Naive thymus-derived CD8-positive, alpha-beta T cell (primary cell): ENCODE measurements at regions not wholly inside any gene's neighbourhood (a gene's known extent, or its start where the extent isn't known, plus 50 kb on each side); places are given as distances from the start of the nearest gene placed in this dataset.

Source experiments
- ATAC-seq, 2 donors: fragments of 150-1000 bp; cut with Tn5 transposase in 1 of 2; sonication (Bioruptor Pico), chemical (Tn5 transposase) in 1 of 2; 1 replicate in 1 of 2; 2 replicates in 1 of 2; pipeline ENCODE4 v1.10.0; 2021; ENCODE audit warnings: mild to moderate bottlenecking in 2 of 2, moderate library complexity in 2 of 2
- POLR2A ChIA-PET: fragments of 350-600 bp; sonication (Branson Sonifier 250); formaldehyde crosslinking; loops from one replicate; lab custom pipeline; 2021; ENCODE audit warnings: antibody characterized with exemption; lab: Charles Lee
- DNase-seq, 10 donors: peaks; one replicate each; pipeline versions ENCODE4 v3.0.0 to v3.0.0-alpha.2; 2020 to 2022
- H3K27ac Mint-ChIP-seq, 10 donors: one replicate each; pipeline ENCODE4 v1.8.0; 2020 to 2022; ENCODE audit warnings: mild to moderate bottlenecking in 10 of 10, mixed read lengths in 10 of 10, moderate library complexity in 4 of 10, inconsistent platforms in 1 of 10
- H3K27me3 Mint-ChIP-seq, 5 donors: one replicate each; pipeline ENCODE4 v1.8.0; 2021 to 2022; ENCODE audit warnings: mixed read lengths in 5 of 5
- H3K36me3 Mint-ChIP-seq, 3 donors: one replicate each; pipeline ENCODE4 v1.8.0; 2020 to 2022; ENCODE audit warnings: mixed read lengths in 3 of 3, mild to moderate bottlenecking in 2 of 3, inconsistent platforms in 1 of 3
- H3K4me1 Mint-ChIP-seq, 4 donors: one replicate each; pipeline ENCODE4 v1.8.0; 2021 to 2022; ENCODE audit warnings: mixed read lengths in 4 of 4
- H3K4me3 Mint-ChIP-seq, 10 donors: one replicate each; pipeline ENCODE4 v1.8.0; 2020 to 2022; ENCODE audit warnings: mild to moderate bottlenecking in 10 of 10, mixed read lengths in 10 of 10, moderate library complexity in 6 of 10, inconsistent platforms in 1 of 10
- H3K9me3 Mint-ChIP-seq, 9 donors: one replicate each; pipeline ENCODE4 v1.8.0; 2020 to 2022; ENCODE audit warnings: mixed read lengths in 9 of 9, mild to moderate bottlenecking in 3 of 9, inconsistent platforms in 1 of 9, moderate library complexity in 1 of 9

- no peak overlapping the region for H3K27ac Mint-ChIP-seq
- POLR2A ChIA-PET = no interaction called here
- peaks cover 0 to 3% (median 0%) of the 10 kb centered on the region in 9 donors for H3K9me3 Mint-ChIP-seq
- H3K4me3 Mint-ChIP-seq = no peak overlapping the region
- ATAC-seq (no peak), DNase-seq (no peak)
- H3K36me3 Mint-ChIP-seq = no peaks in the 10 kb centered on the region
- H3K27me3 Mint-ChIP-seq = peaks cover 0 to 10% (median 4%) of the 10 kb centered on the region in 5 donors
- peaks cover 0 to 1% (median 0%) of the 10 kb centered on the region in 4 donors for H3K4me1 Mint-ChIP-seq
These were observed 182.5 kb downstream of the GAS1 start for GRCh38 chr9:86764671-86765343.

GRCh38 chr9:86764221-86764624 lies 183.1 kb downstream of the GAS1 start:
- no peaks in the 10 kb centered on the region for H3K36me3 Mint-ChIP-seq
- H3K4me3 Mint-ChIP-seq = no peak overlapping the region
- POLR2A ChIA-PET = no interaction called here

GRCh38 chr9:86763791-86764190 lies 183.5 kb downstream of the GAS1 start:
- ATAC-seq (no peak), DNase-seq (no peak)
- peaks cover 0 to 10% (median 2%) of the 10 kb centered on the region in 5 donors for H3K27me3 Mint-ChIP-seq
- no peak overlapping the region for H3K27ac Mint-ChIP-seq
- no peaks in the 10 kb centered on the region for H3K36me3 Mint-ChIP-seq
- peaks cover 0 to 1% (median 0%) of the 10 kb centered on the region in 4 donors for H3K4me1 Mint-ChIP-seq
- peaks cover 0 to 6% (median 0%) of the 10 kb centered on the region in 9 donors for H3K9me3 Mint-ChIP-seq
- POLR2A ChIA-PET = no interaction called here
- H3K4me3 Mint-ChIP-seq = no peak overlapping the region

More at GRCh38 chr9:86764221-86764624, 183.1 kb downstream of the GAS1 start:
- peaks cover 0 to 1% (median 0%) of the 10 kb centered on the region in 4 donors for H3K4me1 Mint-ChIP-seq
- DNase-seq (no peak), ATAC-seq (no peak)
- H3K27ac Mint-ChIP-seq = no peak overlapping the region
- peaks cover 0 to 10% (median 3%) of the 10 kb centered on the region in 5 donors for H3K27me3 Mint-ChIP-seq
- H3K9me3 Mint-ChIP-seq = peaks cover 0 to 6% (median 0%) of the 10 kb centered on the region in 9 donors

- no peaks in the 10 kb centered on the region for H3K4me1 Mint-ChIP-seq
- no peaks in the 10 kb centered on the region for H3K36me3 Mint-ChIP-seq
- peaks cover 0 to 16% (median 3%) of the 10 kb centered on the region in 5 donors for H3K27me3 Mint-ChIP-seq
- peaks cover 0 to 6% (median 0%) of the 10 kb centered on the region in 9 donors for H3K9me3 Mint-ChIP-seq
- H3K4me3 Mint-ChIP-seq = no peak overlapping the region
- no peak overlapping the region for H3K27ac Mint-ChIP-seq
- no peak for ATAC-seq
- POLR2A ChIA-PET = no interaction called here
- DNase-seq = no peak
These were observed 190.0 kb downstream of the GAS1 start for GRCh38 chr9:86757382-86757720.

GRCh38 chr9:86756576-86757381 lies 190.5 kb downstream of the GAS1 start:
- Mint-ChIP-seq H3K27me3 (peaks cover 0 to 16% (median 3%) of the 10 kb centered on the region in 5 donors), H3K4me3 (no peak overlapping the region), H3K36me3 (no peaks in the 10 kb centered on the region), H3K4me1 (no peaks in the 10 kb centered on the region), H3K9me3 (peaks cover 0 to 6% (median 0%) of the 10 kb centered on the region in 9 donors), H3K27ac (no peak overlapping the region)
- no peak for DNase-seq
- POLR2A ChIA-PET = no interaction called here
- ATAC-seq = no peak

- Mint-ChIP-seq H3K27ac (no peak overlapping the region), H3K4me3 (no peak overlapping the region), H3K36me3 (no peaks in the 10 kb centered on the region), H3K27me3 (peaks cover 0 to 16% (median 2%) of the 10 kb centered on the region in 5 donors), H3K4me1 (no peaks in the 10 kb centered on the region), H3K9me3 (peaks cover 0 to 6% (median 0%) of the 10 kb centered on the region in 9 donors)
- POLR2A ChIA-PET = no interaction called here
- no peak for DNase-seq
- ATAC-seq = no peak
These were observed 191.8 kb downstream of the GAS1 start for GRCh38 chr9:86755561-86755941.

- POLR2A ChIA-PET = no interaction called here
- no peak for ATAC-seq
- peaks cover 0 to 4% (median 0%) of the 10 kb centered on the region in 9 donors for H3K9me3 Mint-ChIP-seq
- H3K4me1 Mint-ChIP-seq = no peaks in the 10 kb centered on the region
- H3K36me3 Mint-ChIP-seq = no peaks in the 10 kb centered on the region
- no peak overlapping the region for H3K4me3 Mint-ChIP-seq
- no peak overlapping the region for H3K27ac Mint-ChIP-seq
- no peak for DNase-seq
- H3K27me3 Mint-ChIP-seq = peaks cover 0 to 16% (median 1%) of the 10 kb centered on the region in 5 donors
These were observed 192.4 kb downstream of the GAS1 start for GRCh38 chr9:86754581-86755560.

- POLR2A ChIA-PET = no interaction called here
- H3K9me3 Mint-ChIP-seq = peaks cover 0 to 4% (median 0%) of the 10 kb centered on the region in 9 donors
- H3K27me3 Mint-ChIP-seq = peaks cover 0 to 16% (median 1%) of the 10 kb centered on the region in 5 donors
- ATAC-seq = no peak
- no peaks in the 10 kb centered on the region for H3K36me3 Mint-ChIP-seq
- DNase-seq = no peak
- no peak overlapping the region for H3K27ac Mint-ChIP-seq
- H3K4me3 Mint-ChIP-seq = no peak overlapping the region
- no peaks in the 10 kb centered on the region for H3K4me1 Mint-ChIP-seq
These were observed 193.5 kb downstream of the GAS1 start for GRCh38 chr9:86753836-86754235.

- H3K9me3 Mint-ChIP-seq = peaks cover 0 to 4% (median 0%) of the 10 kb centered on the region in 9 donors
- H3K4me1 Mint-ChIP-seq = no peaks in the 10 kb centered on the region
- DNase-seq (no peak), ATAC-seq (no peak)
- no peak overlapping the region for H3K27ac Mint-ChIP-seq
- peaks cover 0 to 16% (median 1%) of the 10 kb centered on the region in 5 donors for H3K27me3 Mint-ChIP-seq
- H3K36me3 Mint-ChIP-seq = no peaks in the 10 kb centered on the region
- POLR2A ChIA-PET = no interaction called here
- H3K4me3 Mint-ChIP-seq = no peak overlapping the region
These were observed 194.6 kb downstream of the GAS1 start for GRCh38 chr9:86752733-86753132.

GRCh38 chr9:86751956-86752355 lies 195.3 kb downstream of the GAS1 start:
- Mint-ChIP-seq H3K4me3 (no peak overlapping the region), H3K36me3 (no peaks in the 10 kb centered on the region), H3K27ac (no peak overlapping the region), H3K9me3 (peaks cover 0 to 4% (median 0%) of the 10 kb centered on the region in 9 donors), H3K27me3 (peaks cover 0 to 10% (median 1%) of the 10 kb centered on the region in 5 donors), H3K4me1 (no peaks in the 10 kb centered on the region)
- POLR2A ChIA-PET = no interaction called here
- no peak for DNase-seq
- no peak for ATAC-seq

- Mint-ChIP-seq H3K36me3 (no peaks in the 10 kb centered on the region), H3K4me1 (no peaks in the 10 kb centered on the region)
These were observed 196.1 kb downstream of the GAS1 start for GRCh38 chr9:86751207-86751606.

GRCh38 chr9:86749894-86750255 lies 197.4 kb downstream of the GAS1 start:
- Mint-ChIP-seq H3K36me3 (no peaks in the 10 kb centered on the region), H3K9me3 (peaks cover 0 to 6% (median 0%) of the 10 kb centered on the region in 9 donors), H3K27me3 (peaks cover 0 to 4% (median 0%) of the 10 kb centered on the region in 5 donors), H3K27ac (no peak overlapping the region), H3K4me3 (no peak overlapping the region), H3K4me1 (no peaks in the 10 kb centered on the region)
- no peak for DNase-seq
- ATAC-seq = no peak
- POLR2A ChIA-PET = no interaction called here

More at GRCh38 chr9:86751207-86751606, 196.1 kb downstream of the GAS1 start:
- POLR2A ChIA-PET = no interaction called here
- Mint-ChIP-seq H3K27me3 (peaks cover 0 to 5% (median under 1%) of the 10 kb centered on the region in 5 donors), H3K27ac (no peak overlapping the region), H3K4me3 (no peak overlapping the region), H3K9me3 (peaks cover 0 to 4% (median 0%) of the 10 kb centered on the region in 9 donors)
- no peak for DNase-seq
- no peak for ATAC-seq
